GM13976 (cell line): ENCODE measurements at regions not wholly inside any gene's neighbourhood (a gene's known extent, or its start where the extent isn't known, plus 50 kb on each side); places are given as distances from the start of the nearest gene placed in this dataset.

ENCODE experiments used
- DNase-seq: peaks from one replicate; pipeline ENCODE4 v3.0.0; 2012; ENCODE audit warnings: low spot score
- in situ Hi-C: fragments of 300-500 bp; cut with MboI; formaldehyde crosslinking; loops from one replicate; pipeline ENCODE4 v1.12.0; 2022; ENCODE audit warnings: low sequenced_read_pairs, mixed read lengths, inconsistent platforms; ENCODE audit not compliant: unreplicated experiment
- TF ChIP-seq, protein P1 (sequence below): IDR thresholded peaks from 2 replicates; pipeline ENCODE4 v1.5.1; 2012; ENCODE audit warnings: borderline replicate concordance, mild to moderate bottlenecking; ENCODE audit not compliant: insufficient read depth; ENCODE audit errors: extremely low read depth, missing control alignments, control extremely low read depth

DNA sequence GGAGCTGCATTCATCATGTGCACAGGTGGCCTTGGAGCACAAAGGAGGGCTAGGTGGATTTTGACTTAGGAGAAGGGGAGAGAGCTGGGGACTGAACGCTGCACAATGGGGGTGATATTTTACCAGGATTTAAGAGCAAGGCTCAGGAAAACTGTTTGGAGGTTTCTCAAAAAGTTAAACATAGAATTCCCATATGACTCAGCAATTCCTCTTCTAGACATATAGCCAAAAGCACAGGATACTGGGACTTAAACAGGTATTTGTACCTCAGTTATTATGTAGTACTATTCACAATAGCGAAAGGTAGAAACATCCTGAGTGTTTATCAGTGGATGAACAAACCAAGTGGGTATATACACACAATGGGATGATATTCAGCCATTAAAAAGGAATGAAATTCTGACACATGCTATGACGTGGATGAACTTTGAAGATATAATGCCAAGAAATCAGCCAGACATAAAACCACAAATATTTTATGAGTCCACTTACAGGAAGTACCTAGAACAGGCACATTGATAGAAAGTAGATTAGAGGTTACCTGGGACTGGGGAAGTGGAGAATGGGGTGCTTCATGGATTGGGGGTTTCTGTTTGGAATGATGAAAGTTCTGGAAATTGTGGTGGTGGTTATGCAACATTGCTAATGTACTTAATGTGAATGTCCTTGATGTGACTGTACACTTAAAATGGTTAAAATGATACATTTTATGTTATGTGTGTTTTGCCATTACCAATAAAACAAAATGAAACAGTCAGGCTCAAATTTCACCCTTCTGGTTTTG, 216.9 kb downstream of the HAUS1 start:
- in situ Hi-C loops: no loop called here
- DNase-seq: no peak
- TF ChIP-seq, protein P1, sequence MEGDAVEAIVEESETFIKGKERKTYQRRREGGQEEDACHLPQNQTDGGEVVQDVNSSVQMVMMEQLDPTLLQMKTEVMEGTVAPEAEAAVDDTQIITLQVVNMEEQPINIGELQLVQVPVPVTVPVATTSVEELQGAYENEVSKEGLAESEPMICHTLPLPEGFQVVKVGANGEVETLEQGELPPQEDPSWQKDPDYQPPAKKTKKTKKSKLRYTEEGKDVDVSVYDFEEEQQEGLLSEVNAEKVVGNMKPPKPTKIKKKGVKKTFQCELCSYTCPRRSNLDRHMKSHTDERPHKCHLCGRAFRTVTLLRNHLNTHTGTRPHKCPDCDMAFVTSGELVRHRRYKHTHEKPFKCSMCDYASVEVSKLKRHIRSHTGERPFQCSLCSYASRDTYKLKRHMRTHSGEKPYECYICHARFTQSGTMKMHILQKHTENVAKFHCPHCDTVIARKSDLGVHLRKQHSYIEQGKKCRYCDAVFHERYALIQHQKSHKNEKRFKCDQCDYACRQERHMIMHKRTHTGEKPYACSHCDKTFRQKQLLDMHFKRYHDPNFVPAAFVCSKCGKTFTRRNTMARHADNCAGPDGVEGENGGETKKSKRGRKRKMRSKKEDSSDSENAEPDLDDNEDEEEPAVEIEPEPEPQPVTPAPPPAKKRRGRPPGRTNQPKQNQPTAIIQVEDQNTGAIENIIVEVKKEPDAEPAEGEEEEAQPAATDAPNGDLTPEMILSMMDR: no peak

DNA sequence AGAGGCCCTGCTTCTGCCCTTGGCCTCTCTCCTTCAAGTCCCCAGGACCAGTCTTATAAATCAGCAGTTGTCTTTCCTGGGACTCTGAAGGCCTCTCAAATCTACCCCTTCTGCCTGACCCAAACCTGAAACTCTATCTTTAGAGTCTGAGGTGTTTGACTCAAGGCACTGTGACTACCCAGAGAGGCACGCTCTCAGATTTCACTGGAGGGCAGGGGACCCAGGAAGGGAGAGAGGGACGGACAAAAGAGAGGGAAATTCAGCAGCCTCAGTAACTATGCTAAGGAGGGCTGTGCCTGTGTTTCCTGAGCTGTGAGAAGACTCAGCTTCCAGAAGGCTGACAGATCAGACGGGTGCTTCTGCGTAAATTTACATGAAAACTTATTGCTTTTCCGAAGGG, 217.8 kb downstream of the HAUS1 start:
- no peak for DNase-seq
- TF ChIP-seq, protein P1: no peak
- in situ Hi-C loops: no loop called here

DNA sequence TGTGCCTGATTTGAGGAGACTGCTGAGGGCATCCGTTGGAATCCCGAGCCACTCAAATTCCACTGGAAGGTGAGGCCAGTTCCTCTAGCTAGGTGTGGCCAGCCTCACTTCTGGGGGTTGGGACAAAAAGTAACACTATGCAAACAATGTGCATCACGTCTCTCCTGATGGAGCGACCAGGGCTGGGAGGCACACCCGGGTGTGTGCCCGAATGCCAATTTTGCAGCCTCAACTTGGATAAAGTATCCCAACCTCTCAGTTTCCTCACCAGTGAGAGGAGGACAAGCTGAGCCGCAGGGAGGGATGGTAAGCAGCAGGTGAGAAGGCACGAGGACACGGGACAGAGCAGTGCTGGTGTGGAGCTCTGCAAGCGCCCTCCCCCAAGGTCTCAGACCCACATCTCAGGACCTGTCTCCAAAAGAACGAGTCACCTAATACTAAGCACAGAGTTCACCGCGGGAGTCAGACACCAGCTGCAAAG, 218.3 kb downstream of the HAUS1 start:
- in situ Hi-C loops: no loop called here
- DNase-seq: no peak
- TF ChIP-seq, protein P1: no peak

DNA sequence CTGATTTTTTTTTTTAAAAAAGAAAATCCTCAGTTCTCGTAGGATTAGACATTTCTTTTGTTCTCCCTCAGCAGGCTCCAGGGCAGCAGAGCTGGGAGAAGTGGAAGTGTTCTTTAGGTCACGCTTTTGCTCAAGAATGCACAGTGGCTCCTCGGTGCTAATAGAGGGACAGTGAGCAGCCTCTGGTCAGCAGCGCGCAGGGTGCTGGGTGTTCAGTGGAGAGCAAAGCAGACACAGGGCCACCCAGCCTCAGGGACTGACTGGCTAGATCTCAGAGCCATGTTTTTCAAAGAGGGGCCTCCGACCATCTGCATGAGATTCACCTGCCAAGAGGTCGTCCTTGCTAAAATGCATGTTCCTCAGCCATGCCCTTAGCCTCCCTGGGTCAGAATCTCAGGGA, 218.8 kb downstream of the HAUS1 start:
- TF ChIP-seq, protein P1: no peak
- in situ Hi-C loops: no loop called here
- no peak for DNase-seq

DNA sequence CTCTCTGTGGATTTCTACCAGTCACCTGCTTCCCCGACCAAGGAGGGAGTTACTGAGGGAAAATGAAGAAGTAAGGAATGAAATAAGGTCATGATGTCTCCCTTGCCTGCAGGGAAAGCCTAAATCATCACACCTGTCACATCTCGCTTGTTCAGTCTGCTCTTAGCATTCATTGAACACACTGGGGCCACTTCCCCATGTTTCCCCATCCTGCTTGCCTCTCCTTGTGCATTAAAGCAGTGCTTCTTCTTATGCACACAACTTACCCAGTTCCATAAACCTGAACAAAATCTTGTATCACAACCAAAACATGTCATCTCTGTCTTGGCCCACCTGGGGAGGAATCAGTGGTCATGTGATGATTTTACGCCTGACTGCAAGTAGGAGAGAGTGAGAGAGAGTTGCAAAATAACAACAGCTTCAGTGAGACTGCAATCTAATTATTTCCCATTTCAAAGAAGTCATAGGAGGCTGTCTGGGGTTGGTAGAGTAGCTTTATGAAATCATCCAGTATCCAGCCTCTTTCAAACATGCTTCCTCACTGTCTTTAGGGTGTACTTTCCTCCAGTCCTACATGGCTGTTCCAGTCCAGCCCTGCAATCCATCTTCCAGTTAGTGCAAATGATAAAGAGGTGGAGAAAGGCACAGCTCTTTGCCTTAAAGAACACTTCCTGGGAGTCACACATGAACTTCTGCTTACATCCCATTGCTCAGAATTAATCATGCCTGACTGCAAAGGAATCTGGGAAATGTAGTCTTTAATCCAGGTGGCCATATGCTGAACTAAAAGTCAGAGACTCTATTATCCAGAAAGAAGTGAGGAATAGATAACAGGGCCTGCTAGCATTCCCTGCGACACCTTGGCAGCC, 220.1 kb downstream of the HAUS1 start:
- TF ChIP-seq, protein P1: no peak
- in situ Hi-C loops: no loop called here
- DNase-seq: no peak

DNA sequence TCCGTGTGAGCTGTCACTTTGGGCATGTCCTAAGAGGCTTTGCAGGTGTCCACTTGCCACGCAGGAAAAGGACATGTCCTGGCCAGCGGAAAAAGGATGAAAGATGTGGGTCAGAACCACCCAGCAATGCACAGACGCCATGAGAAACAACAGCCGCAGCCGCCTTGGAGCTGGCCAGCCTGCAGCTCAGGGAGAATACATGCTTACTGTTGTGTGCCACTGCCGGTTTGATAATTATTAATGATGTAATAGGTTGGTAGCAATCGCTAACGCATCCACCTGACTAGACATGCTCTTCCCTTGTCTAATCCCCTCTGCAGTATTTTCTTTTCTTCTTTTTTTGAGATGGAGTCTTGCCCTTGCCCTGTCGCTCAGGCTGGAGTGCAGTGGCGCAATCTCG, 221.7 kb downstream of the HAUS1 start:
- TF ChIP-seq, protein P1: no peak
- in situ Hi-C loops: no loop called here
- DNase-seq: no peak
